ENCODE measurements at regions not wholly inside any gene's neighbourhood (a gene's known extent, or its start where the extent isn't known, plus 50 kb on each side); places are given as distances from the start of the nearest gene placed in this dataset.
"Not testable (repeated sequence)": the region's sequence is repeated elsewhere in the genome, so short reads cannot be mapped to it uniquely, and the experiment has no call there.

DNA sequence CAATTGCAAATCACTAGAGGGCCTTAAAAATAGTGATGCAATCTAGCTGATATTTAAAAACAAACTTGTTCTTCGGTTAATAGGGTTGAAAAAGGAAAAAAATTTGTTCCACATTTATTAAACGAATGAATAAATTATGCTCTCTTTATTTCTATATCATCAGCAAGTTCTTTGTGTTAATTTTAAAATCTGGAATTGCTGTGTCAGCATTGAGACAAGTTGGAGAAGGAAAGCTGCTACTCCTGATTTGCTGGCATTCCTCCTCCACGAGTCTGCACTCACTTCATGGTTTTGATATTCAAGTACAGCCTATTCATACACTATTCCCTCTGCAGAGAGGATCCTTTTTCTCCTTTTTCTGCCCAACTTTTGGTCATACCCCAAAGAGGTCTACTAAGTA is 117.6 kb downstream of the MRPL39 start:
- no peak for DNase-seq (ENCODE audit: extremely low read depth in 1 of 2, low read depth in 1 of 2)

DNA sequence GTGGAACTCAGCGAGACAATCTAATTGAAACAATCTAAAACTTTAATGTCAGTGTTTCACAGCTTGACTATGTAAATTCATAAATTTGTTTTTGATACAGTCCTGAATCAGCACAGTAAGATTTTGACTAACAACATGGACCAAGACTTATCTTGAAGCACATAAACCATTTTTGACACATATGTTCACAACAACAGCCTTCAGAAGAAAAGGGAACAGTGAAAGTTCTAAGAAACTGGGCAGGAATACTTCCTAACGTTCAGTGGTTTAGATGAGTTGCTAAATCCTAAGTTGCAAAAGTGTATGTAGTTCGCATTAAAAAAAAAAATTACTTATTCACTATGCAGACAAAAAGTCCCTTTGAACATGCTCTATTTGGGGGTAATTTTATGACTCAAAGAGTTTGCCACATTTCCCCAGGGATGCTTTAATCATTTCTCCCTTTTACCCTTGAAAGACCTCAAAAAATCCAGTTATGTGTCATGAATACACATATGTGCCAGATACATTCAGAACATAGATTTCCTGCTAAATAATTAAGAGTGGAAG is 120.2 kb downstream of the MRPL39 start:
- no peak for DNase-seq (ENCODE audit: extremely low read depth in 1 of 2, low read depth in 1 of 2)

DNA sequence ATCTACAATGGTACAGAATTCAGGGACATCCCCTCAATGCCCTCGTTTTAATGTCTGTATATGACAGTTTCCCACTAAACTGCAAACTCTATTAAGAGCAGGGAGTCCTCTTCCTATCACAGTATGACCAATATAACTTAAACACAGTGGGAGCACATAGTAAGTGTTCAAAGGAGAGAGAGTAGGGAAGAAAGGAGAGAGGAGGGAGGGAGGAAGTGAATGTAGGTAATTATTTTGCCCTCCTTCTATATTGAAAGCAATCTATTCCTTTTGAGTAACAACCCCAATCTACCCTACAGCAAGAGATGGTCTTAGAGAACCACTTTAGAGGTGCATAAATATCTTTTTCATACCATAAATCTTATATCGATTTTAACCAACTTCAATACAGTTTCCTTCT is 121.4 kb downstream of the MRPL39 start:
- no peak for DNase-seq (ENCODE audit: extremely low read depth in 1 of 2, low read depth in 1 of 2)

DNA sequence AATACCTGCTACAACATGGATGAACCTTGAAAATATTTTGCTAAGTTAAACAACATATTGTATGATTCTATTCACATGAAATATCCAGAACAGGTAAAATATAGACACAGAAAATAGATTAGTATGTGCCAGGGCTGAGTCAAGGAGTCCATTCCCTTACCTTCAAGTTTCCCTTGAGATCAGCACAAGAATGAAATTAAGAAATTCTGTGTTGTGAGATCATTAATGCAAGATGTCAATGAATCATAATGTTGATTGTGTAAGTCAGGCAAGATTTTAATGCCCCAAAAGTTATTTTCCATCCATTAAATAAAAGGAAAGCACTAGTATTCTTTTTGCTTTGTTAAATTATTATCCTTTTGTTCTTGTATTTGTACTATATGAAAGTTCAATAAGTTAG is 139.4 kb downstream of the MRPL39 start:
- DNase-seq (ENCODE audit: extremely low read depth in 1 of 2, low read depth in 1 of 2), result no peak

DNA sequence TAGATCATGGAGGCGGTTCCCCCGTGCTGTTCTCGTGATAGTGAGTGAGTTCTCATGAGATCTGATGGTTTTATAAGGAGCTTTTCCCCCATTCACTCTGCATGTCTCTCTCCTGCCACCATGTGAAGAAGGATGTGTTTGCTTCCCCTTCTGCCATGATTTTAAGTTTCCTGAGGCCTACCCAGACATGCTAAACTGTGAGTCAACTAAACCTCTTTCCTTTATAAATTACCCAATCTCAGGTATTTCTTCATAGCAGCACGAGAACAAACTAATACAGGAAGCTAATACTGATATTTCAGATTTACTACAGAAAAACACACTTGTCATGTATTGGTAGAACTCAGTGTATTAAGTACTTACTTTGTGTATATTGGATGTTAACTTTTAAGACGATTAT is 140.2 kb downstream of the MRPL39 start:
- not testable (repeated sequence) for DNase-seq (ENCODE audit: extremely low read depth in 1 of 2, low read depth in 1 of 2)

DNA sequence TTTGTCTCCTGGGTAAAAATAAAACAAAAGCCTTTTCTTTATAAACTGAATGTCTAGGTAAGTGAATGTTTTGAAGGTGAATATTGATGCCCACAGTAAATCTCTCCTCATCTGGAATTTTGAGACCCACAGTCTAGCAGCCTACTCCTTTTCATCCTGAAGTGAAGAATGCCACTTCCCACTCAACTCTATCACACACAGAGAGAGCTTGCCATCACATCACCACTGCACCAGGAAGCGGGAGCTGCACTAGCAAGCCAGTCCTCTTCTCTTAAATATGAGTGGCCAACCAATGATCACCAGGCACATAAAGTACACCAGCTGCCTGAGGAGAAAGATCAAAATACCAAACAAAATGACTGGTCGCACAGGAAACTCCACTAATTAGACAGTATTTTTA is 140.8 kb downstream of the MRPL39 start:
- DNase-seq (ENCODE audit: extremely low read depth in 1 of 2, low read depth in 1 of 2), result no peak

DNA sequence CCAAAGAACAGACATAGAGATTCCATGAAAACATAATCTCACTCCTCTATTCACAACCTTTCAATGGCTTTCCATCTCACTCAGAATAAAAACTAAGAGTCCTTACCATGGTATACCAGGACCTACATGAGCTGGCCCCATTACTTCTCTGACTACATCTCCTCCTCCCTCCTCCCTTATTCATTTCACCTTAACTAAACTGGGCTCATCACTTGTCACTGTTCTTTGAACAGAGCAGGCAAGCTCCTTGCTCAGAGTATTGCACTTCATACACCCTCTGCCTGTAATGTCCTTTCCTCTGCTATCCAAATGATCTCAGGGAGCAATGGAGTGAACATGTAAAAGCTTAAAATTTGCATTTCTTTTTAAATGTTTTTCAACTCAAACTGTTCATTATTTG is 142.0 kb downstream of the MRPL39 start:
- DNase-seq (ENCODE audit: extremely low read depth in 1 of 2, low read depth in 1 of 2), result no peak

DNA sequence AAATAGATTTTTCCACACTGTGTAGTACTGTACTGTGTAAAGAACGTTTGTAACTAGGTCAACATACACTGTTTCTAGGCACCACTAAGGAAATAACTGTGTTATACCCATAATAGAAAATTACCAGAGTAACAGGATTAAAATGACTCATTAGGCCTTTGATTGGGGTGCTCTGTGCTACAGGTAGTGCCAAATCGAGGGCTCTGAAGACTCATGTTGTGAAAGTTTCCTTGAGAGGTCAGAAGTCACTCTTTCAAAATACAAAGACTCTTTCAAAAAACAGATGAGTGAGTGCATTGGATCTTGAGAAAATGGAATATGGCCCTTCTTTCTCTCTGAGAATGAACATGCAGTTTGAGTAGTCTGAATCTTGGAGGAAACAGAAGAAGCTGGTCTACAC is 143.0 kb downstream of the MRPL39 start:
- no peak for DNase-seq (ENCODE audit: extremely low read depth in 1 of 2, low read depth in 1 of 2)

DNA sequence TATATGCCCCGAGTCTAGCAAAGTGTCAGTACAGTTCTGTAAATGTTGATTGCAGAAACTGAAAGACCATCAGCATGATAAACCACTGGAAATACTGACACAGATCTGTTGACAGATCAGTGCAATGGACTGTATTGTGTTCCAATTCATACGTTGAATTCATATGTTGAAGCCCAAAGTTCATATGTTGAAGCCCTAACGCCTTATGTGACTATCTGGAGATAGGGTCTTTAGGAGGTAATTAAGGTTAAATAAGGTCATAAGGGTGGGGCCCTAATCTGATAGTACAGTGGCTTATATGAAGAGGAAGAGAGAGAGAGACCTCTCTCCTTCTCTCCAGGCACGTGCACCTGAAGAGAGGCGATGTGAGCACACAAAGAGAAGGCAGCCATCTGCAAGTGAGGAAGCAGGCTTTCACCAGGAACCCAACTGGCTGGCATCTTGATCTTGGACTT is 144.7 kb downstream of the MRPL39 start:
- no peak for DNase-seq (ENCODE audit: extremely low read depth in 1 of 2, low read depth in 1 of 2)

DNA sequence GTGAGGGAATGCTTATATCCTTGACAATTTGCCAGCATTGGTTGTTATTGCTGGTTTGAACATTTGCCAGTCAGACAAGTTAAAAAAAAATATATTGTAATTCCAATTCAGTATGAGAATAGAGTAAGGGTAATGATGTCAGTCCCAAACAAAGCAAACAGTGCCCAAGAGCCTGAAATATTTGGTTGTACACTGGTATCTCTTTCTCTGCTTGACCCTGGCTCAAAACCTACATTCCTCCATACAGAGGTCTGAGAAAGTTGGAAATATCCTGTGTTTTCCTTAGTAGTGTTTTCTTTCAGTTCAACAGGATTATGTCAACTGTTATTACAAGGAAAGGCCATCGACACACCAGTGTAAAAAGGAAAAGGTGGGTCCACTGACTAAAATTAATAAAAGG is 145.6 kb downstream of the MRPL39 start:
- no peak for DNase-seq (ENCODE audit: extremely low read depth in 1 of 2, low read depth in 1 of 2)

DNA sequence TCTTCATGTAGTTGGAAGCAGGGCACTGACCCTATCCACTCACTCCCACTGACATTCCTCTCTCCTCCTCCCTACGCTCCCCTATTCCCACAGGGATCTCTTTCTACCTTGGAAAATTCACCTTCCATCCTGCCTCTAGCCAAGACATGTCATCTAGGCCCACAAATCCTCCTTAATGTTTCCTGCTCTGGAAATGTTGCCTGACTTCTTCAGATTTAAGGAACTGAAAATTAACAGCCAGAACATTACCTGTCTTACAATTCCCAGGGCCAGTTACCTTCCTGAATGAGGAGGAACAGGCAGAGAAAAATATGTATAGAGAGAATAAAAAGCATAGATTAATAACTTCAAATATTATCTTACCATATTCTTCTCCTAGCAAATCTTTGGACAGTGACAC is 147.3 kb downstream of the MRPL39 start:
- no peak for DNase-seq (ENCODE audit: extremely low read depth in 1 of 2, low read depth in 1 of 2)

DNA sequence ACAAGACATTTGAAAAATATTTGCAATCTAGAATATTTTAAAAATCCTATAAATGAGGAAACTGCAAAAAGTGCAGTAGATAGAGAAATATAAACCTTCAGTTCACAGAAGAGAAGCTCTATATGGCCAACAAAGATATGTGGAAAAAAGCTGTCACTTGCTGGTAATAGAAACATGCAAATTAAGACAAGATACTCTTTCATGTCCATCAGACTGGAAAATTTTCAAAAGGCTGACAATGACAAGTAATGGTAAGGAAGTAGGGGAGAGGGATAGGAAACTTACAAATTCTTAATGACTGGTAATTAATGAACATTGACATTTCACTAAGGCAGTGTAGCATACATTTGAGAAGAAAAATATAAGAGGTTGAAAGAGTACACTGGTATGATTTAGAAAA is 147.9 kb downstream of the MRPL39 start:
- no peak for DNase-seq (ENCODE audit: extremely low read depth in 1 of 2, low read depth in 1 of 2)

DNA sequence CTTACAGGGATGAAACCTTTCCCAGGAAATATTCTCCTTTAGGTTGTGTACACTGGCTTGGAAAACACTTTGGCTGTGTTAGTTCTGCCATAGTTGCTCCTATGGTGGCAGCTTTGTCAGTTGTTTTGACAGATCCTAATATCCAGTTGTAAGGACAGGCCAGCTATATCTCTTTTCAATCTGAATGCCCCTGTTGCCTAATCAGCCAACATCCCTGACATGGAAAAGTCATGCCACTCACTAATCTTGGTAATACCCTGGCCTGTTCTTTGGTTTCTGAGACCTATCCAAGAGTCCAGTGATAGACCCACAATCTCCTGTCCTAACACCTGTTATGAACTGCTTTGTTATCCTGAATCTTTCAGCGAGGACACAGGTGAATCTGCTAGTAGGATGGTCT is 148.8 kb downstream of the MRPL39 start:
- DNase-seq (ENCODE audit: extremely low read depth in 1 of 2, low read depth in 1 of 2), result no peak

DNA sequence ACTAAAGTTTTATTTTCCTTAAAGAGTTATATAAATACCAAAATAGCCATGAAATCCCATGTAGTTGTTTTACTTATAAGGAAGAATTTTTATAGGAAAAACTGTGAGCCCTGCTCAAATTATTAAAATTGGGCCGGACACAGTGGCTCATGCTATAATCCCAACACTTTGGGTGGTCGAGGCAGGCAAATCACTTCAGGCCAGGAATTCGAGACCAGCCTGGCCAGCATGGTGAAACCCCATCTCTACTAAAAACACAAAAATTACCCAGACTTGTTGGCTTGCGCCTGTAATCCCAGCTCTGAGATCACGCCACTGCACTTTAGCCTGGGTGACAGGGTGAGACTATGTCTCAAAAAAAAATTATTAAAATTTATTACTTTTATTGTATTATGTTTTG is 149.3 kb downstream of the MRPL39 start:
- no peak for DNase-seq (ENCODE audit: extremely low read depth in 1 of 2, low read depth in 1 of 2)

DNA sequence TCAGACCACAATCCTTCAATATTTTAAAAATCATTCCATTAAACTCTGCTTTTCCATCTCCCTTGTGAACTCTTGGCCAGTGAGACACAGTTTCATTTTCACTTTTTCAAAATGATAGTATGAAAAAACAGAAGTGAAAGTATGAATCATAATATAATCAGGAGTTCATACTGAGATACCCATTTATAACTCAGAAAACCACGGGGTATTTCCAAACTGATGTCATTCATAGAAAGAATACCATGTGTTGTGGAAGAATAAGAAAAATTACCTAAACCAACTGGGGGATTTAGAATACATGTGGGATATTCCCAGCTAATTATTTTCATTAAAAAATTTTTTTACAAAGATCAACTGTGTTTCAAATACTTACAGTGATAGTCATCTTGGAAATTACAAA is 149.9 kb downstream of the MRPL39 start:
- DNase-seq (ENCODE audit: extremely low read depth in 1 of 2, low read depth in 1 of 2), result no peak

DNA sequence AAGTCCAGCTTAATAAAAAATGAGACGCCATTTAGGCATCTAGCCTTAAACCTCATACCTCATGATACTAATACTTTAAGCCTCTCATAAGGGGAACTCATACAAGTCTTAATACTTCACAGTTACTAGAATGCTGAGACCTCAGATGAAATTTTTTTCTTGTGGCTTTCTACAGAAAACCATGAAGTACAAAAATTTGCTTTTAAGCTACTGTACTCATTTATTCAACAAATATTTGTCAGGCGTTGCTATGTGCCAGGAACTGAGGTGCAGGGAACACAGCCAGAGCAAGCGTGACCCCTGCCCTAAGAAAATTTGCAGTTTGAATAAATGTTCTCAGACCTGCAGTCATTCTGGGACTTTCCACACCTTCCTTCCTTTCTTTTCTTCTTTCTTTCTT is 150.6 kb downstream of the MRPL39 start:
- peak in 1 of 2 donors; percentile 39 for DNase-seq (ENCODE audit: extremely low read depth in 1 of 2, low read depth in 1 of 2)

DNA sequence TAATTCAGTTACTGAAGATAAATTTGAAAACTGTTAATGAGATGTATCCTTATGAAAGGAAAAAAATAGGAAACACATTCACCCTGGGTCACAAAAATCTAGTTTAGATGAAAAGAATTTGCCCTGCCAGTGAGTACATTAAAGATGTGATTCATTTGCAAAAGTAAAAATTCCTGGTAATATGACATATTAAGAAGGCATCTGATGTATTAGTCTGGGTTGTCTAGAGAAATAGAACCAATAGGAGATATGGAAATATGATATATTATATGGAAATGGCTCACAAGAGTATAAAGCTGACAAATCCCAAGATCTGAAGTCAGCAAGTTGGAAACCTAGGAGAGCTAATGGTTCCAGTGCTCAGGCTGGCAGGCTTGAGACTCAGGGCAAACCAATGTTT is 153.8 kb downstream of the MRPL39 start:
- DNase-seq (ENCODE audit: extremely low read depth in 1 of 2, low read depth in 1 of 2), result no peak

DNA sequence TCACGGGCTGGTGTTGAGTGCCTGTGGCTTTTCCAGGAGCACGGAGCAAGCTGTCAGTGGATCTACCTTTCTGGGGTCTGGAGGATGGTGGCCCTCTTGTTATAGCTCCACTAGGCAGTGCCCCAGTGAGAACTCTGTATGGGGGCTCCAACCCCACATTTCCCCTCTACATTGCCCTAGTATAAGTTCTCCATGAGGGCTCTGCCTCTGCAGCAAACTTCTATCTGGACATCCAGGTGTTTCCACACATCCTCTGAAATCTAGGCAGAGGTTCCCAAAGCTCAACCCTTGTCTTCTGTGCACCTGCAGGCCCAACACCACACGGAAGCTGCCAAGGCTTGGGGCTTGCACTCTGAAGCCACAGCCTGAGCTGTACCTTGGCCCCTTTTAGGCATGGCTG is 157.3 kb downstream of the MRPL39 start:
- DNase-seq (ENCODE audit: extremely low read depth in 1 of 2, low read depth in 1 of 2), result no peak

DNA sequence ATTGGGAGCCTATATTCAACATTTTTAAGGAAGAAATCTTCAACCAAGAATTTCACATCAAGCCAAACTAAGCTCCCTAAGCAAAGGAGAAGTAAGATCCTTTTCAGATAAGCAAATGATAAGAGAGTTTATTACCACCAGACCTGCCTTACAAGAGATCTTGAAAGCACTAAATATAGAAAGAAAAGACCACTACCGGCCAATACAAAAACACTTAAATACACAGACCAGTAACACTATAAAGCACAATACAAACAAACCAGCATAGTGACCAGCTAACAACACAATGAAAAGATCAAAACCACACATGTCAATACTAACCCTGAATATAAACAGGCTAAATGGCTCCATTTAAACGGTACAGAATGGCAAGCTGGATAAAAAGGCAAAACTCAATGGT is 165.4 kb downstream of the MRPL39 start:
- no peak for DNase-seq (ENCODE audit: extremely low read depth in 1 of 2, low read depth in 1 of 2)

DNA sequence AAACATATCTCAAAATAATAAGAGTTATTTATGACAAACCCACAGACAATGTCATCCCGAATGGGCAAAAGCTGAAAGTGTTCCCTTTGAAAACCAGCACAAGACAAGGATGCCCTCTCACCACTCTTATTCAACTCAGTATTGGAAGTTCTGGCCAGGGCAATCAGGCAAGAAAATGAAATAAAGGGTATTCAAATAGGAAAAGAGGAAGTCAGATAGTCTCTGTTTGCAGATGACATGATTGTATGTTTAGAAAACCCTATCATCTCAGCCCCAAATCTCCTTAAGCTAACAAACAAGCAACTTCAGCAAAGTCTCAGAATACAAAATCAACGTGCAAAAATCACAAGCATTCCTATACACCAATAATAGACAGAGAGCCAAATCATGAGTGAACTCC is 169.8 kb downstream of the MRPL39 start:
- not testable (repeated sequence) for DNase-seq (ENCODE audit: extremely low read depth in 1 of 2, low read depth in 1 of 2)

DNA sequence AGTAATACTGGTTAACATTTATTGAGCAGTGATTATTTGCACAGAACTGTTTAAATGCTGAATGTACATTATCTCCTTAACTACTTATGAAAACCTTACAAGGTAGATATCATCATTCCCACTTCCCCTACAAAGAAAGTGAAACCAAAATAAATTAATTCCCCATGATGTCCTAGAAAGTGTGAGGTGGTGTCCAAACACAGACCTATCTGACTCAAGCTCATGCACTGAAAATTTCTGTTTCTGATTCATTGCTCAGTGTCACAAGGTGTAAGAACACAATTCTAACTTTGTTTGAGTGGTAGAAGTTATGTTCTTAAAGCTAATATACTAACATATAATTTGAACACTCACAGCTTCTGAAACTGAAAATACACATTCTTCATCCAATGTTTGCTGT is 178.7 kb downstream of the MRPL39 start:
- no peak for DNase-seq (ENCODE audit: extremely low read depth in 1 of 2, low read depth in 1 of 2)

DNA sequence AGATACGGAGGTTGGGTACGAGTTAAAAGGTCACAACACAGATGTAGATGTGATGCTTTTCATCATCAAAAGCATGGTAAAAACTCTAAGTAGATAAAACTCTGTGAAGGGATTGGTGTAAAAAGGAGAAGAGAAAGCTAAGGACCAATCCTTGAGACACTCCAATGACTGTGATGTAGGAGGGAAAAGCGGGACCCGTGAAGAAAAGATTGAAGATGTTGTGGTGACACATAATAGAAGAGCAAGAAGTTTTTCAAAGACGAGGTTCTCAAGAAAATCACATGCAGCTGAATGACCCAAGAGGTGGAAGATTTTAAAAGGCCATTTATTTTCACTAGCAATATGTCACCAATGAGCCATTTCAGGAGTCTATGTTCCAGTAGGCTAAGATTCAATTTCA is 179.5 kb downstream of the MRPL39 start:
- DNase-seq (ENCODE audit: extremely low read depth in 1 of 2, low read depth in 1 of 2), result no peak

DNA sequence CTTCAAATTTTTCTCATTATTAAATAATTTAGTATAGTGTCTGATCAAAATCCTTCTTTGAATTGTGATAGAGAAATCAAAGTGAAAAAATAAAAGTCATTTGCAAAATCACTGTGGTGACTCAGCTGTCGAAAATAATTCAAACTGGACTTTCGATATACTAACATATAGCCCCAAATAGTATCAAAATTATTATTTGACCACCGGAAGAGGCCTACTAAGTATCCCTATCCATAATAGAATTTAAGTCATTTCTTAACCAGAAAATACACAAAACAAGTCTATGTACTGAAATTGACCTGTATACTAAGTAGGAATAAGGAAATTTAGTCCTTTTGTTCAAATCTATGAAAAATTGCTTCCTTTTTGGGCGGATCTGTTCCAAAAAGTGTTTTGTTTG is 180.7 kb downstream of the MRPL39 start:
- no peak for DNase-seq (ENCODE audit: extremely low read depth in 1 of 2, low read depth in 1 of 2)

DNA sequence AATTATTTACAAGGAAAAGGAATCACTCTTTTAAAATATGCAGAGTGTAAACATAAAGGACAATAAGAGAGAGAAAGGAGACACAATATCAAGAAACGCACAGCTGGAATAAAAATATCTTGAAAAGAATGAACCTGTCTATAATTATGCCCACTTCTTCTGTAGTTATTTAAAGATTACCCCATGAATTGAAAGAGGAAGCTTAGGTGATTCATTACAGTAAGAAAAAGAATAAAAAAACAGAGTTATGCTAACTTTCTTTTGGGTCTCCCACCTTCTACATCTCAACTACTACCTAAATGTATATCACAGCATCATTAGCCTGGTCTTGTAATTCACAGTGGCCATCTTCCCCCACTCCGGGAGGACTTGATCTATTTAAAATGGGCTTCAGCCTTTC is 182.1 kb downstream of the MRPL39 start:
- no peak for DNase-seq (ENCODE audit: extremely low read depth in 1 of 2, low read depth in 1 of 2)

All from stimulated activated CD8-positive, alpha-beta memory T cell treated with anti-CD3 and anti-CD28 coated beads, Interleukin-7, amount 100 ng/mL, for 48 hours (primary cell).